Stomach (tissue), 4 donors: ENCODE measurements at regions not wholly inside any gene's neighbourhood (a gene's known extent, or its start where the extent isn't known, plus 50 kb on each side); places are given as distances from the start of the nearest gene placed in this dataset.

ENCODE experiments used
- CTCF ChIP-seq, 7 experiments: fragments of 450-650 bp in 4 of 7; fragments of 200-600 bp in 3 of 7; sonication (generic) in 3 of 7; IDR thresholded peaks; one replicate each; pipeline ENCODE4 v1.5.1; 2016 to 2019; ENCODE audit warnings: antibody characterized with exemption in 7 of 7, control low read depth in 2 of 7, mild to moderate bottlenecking in 1 of 7
- EP300 ChIP-seq: sonication (generic); formaldehyde crosslinking; IDR thresholded peaks from one replicate; pipeline ENCODE4 v1.6.1; 2017; ENCODE audit warnings: antibody characterized with exemption
- POLR2A ChIP-seq, 4 donors: fragments of 450-650 bp; IDR thresholded peaks; one replicate each; pipeline ENCODE4 v1.6.1; 2016; ENCODE audit warnings: antibody characterized with exemption in 4 of 4, control low read depth in 2 of 4, mild to moderate bottlenecking in 1 of 4, moderate library complexity in 1 of 4

- no peak for TF ChIP-seq CTCF (IDR thresholded peaks at IDR 0.05)
- no peak for TF ChIP-seq EP300
- TF ChIP-seq POLR2A (IDR thresholded peaks at IDR 0.05) = no peak
These were observed 198.2 kb downstream of the KLF12 start for GRCh38 chr13:73935991-73936390.
